ENCODE measurements at regions not wholly inside any gene's neighbourhood (a gene's known extent, or its start where the extent isn't known, plus 50 kb on each side); places are given as distances from the start of the nearest gene placed in this dataset.
"Not testable (repeated sequence)": the region's sequence is repeated elsewhere in the genome, so short reads cannot be mapped to it uniquely, and the experiment has no call there.

- Histone ChIP-seq H3K9me3 (peaks cover 0 to 13% (median 6%) of the 10 kb centered on the region in 12 donors), H3K27me3 (no peaks in the 10 kb centered on the region), H3K4me3 (no peak overlapping the region), H3K4me1 (no peaks in the 10 kb centered on the region), H3K27ac (no peak overlapping the region), H3K36me3 (no peaks in the 10 kb centered on the region)
- 45 to 60% (median 56%) methylated on average over 3 of the region's 3 CpGs for WGBS, 4 donors
- ATAC-seq (no peak), DNase-seq (no peak)
- TF ChIP-seq CTCF (IDR thresholded peaks at IDR 0.05) (no peak), POLR2A (IDR thresholded peaks at IDR 0.05) (no peak)
- intact Hi-C loops (cut with DNase I), result no loop called here
Measured at GRCh38 chr6:76831299-76831698, 632.0 kb downstream of the HTR1B start.

- DNase-seq; H3K27me3 ChIP-seq; H3K27ac ChIP-seq; H3K36me3 ChIP-seq; H3K4me3 ChIP-seq; H3K4me1 ChIP-seq; ATAC-seq; intact Hi-C loops (cut with DNase I): not testable (repeated sequence)
- peaks cover 0 to 47% (median 13%) of the 10 kb centered on the region in 12 donors for H3K9me3 ChIP-seq
- WGBS, 4 donors, result 70 to 78% (median 75%) methylated on average over 6 of the region's 6 CpGs
Measured at GRCh38 chr6:76823578-76823977, 639.7 kb downstream of the HTR1B start.

GRCh38 chr6:76818451-76818850 lies 644.8 kb downstream of the HTR1B start:
- Histone ChIP-seq H3K36me3 (no peaks in the 10 kb centered on the region), H3K9me3 (peaks cover 0 to 26% (median 6%) of the 10 kb centered on the region in 12 donors), H3K27ac (no peak overlapping the region), H3K4me1 (peaks cover 0 to 18% (median 0%) of the 10 kb centered on the region in 12 donors), H3K4me3 (no peak overlapping the region), H3K27me3 (no peaks in the 10 kb centered on the region)
- intact Hi-C loops (cut with DNase I), result loop anchor here in 1 of 10 donors (10.0 kb wide), 1 partner anchor 46 kb away; no protein-coding TSS in a partner anchor
- TF ChIP-seq POLR2A (IDR thresholded peaks at IDR 0.05), result no peak
- DNase-seq (no peak), ATAC-seq (no peak)
- WGBS, 4 donors, result 92 to 100% (median 95%) methylated on average over 2 to 4 of the region's 4 CpGs

- peaks cover 0 to 18% (median 3%) of the 10 kb centered on the region in 12 donors for H3K9me3 ChIP-seq
Measured at GRCh38 chr6:76817429-76817828, 645.9 kb downstream of the HTR1B start.

More at GRCh38 chr6:76817429-76817828, 645.9 kb downstream of the HTR1B start:
- no peak overlapping the region for H3K27ac ChIP-seq
- WGBS, 4 donors, result 77 to 88% (median 84%) methylated on average over 2 to 5 of the region's 5 CpGs
- H3K4me3 ChIP-seq, result no peak overlapping the region
- H3K4me1 ChIP-seq, result peaks cover 0 to 18% (median 0%) of the 10 kb centered on the region in 12 donors
- ATAC-seq (peak in 1 of 4 donors; percentile 45), DNase-seq (no peak)
- H3K36me3 ChIP-seq, result no peaks in the 10 kb centered on the region
- no peak for TF ChIP-seq POLR2A (IDR thresholded peaks at IDR 0.05)
- TF ChIP-seq CTCF (IDR thresholded peaks at IDR 0.05), result no peak
- H3K27me3 ChIP-seq, result no peaks in the 10 kb centered on the region
- intact Hi-C loops (cut with DNase I), result loop anchor here in 1 of 10 donors (10.0 kb wide), 1 partner anchor 47 kb away; no protein-coding TSS in a partner anchor
